Osteocyte (in vitro differentiated cells): ENCODE measurements at regions not wholly inside any gene's neighbourhood (a gene's known extent, or its start where the extent isn't known, plus 50 kb on each side); places are given as distances from the start of the nearest gene placed in this dataset.

Experiments used
- DNase-seq: peaks from one replicate; pipeline ENCODE4 v3.0.0; 2021; ENCODE audit warnings: mixed read lengths; ENCODE audit not compliant: unreplicated experiment; ENCODE audit errors: extremely low spot score
- H3K27ac Mint-ChIP-seq: one replicate; pipeline ENCODE4 v1.8.0; 2021; ENCODE audit warnings: mild to moderate bottlenecking, mixed read lengths; ENCODE audit not compliant: unreplicated experiment
- H3K27me3 Mint-ChIP-seq: one replicate; pipeline ENCODE4 v1.8.0; 2021; ENCODE audit warnings: mixed read lengths; ENCODE audit not compliant: unreplicated experiment
- H3K36me3 Mint-ChIP-seq: one replicate; pipeline ENCODE4 v1.8.0; 2021; ENCODE audit warnings: mixed read lengths; ENCODE audit not compliant: unreplicated experiment
- H3K4me1 Mint-ChIP-seq: one replicate; pipeline ENCODE4 v1.8.0; 2021; ENCODE audit warnings: mixed read lengths; ENCODE audit not compliant: unreplicated experiment
- H3K4me3 Mint-ChIP-seq: one replicate; pipeline ENCODE4 v1.8.0; 2021; ENCODE audit warnings: mild to moderate bottlenecking, moderate library complexity, mixed read lengths; ENCODE audit not compliant: unreplicated experiment
- H3K9me3 Mint-ChIP-seq: one replicate; pipeline ENCODE4 v1.8.0; 2021; ENCODE audit warnings: mixed read lengths; ENCODE audit not compliant: unreplicated experiment
- TF ChIP-seq, protein P1 (sequence below): fragments of 200-600 bp; sonication (generic); IDR thresholded peaks from 2 replicates; pipeline ENCODE4 v1.5.0; 2021; ENCODE audit warnings: antibody characterized with exemption, mild to moderate bottlenecking, moderate library complexity

DNA sequence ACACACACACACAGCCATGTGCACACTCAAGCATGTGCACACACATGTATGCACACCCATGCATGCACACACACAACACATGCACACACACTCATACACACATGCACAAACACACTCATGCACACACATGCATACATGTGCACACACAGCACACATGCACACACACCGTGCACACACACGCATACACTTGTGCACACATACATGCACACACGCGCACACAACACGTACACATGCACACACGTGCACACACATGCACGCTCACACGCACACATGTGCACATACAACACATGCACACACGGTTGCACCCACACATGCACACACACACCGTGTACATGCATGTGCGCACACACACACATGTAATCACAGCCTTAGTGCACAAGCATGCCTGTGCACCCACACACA, 230.4 kb upstream of the GSE1 start:
- TF ChIP-seq, protein P1, sequence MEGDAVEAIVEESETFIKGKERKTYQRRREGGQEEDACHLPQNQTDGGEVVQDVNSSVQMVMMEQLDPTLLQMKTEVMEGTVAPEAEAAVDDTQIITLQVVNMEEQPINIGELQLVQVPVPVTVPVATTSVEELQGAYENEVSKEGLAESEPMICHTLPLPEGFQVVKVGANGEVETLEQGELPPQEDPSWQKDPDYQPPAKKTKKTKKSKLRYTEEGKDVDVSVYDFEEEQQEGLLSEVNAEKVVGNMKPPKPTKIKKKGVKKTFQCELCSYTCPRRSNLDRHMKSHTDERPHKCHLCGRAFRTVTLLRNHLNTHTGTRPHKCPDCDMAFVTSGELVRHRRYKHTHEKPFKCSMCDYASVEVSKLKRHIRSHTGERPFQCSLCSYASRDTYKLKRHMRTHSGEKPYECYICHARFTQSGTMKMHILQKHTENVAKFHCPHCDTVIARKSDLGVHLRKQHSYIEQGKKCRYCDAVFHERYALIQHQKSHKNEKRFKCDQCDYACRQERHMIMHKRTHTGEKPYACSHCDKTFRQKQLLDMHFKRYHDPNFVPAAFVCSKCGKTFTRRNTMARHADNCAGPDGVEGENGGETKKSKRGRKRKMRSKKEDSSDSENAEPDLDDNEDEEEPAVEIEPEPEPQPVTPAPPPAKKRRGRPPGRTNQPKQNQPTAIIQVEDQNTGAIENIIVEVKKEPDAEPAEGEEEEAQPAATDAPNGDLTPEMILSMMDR = no peak
- H3K27ac Mint-ChIP-seq = no peak overlapping the region
- no peaks in the 10 kb centered on the region for H3K36me3 Mint-ChIP-seq
- peaks cover 9% of the 10 kb centered on the region for H3K4me1 Mint-ChIP-seq
- H3K27me3 Mint-ChIP-seq = no peaks in the 10 kb centered on the region
- H3K9me3 Mint-ChIP-seq = no peaks in the 10 kb centered on the region
- DNase-seq = no peak
- H3K4me3 Mint-ChIP-seq = no peak overlapping the region

DNA sequence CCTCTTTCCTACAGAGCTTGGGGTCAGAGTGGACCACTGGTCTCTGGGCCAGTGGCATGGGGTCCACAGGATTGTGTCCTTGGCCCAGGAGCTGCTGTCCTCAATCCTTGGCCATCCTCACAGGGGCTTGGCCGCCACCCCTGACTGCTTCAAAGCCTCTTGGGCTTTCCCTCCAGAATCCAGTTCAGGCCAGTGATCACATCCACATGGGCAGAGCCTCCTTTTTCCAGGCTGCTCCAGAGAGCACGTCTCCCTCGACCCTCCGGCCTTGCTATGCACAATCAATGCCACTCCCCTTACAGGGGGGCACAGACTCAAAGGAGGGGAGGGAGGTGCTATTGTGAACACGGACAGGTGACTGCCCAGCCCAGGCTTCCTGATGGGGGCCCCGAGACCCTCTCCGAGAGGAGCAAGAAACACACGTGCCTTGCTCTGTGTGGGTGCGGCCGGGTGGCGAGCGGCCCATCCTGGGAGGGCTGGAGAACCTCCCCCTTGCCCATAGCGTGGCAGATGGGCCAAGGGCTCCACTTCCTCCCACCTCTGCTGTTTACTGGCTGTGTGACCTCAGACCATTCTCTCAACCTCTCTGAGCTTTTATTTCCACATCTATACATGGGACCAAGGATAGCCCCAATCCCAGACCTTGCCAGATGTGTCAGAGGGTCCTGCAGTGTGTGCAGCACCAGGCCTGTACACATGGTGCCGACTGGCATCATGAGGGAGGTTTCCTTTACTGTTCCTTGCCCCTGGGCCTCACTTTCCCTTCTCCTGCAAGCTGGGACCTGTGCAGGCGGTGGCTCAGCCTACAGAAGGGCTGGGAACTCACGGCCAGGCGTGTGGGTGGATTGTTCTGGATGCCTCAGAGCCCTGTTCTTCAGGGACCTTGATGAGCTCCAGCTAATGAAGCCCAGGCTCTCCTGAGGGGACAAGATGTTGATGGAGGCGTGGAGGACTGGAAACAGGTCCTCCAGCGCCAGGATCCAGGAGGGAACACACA, 229.0 kb upstream of the GSE1 start:
- Mint-ChIP-seq H3K4me3 (no peak overlapping the region), H3K27me3 (no peaks in the 10 kb centered on the region), H3K36me3 (no peaks in the 10 kb centered on the region), H3K27ac (no peak overlapping the region), H3K9me3 (no peaks in the 10 kb centered on the region), H3K4me1 (peaks cover 7% of the 10 kb centered on the region)
- TF ChIP-seq, protein P1 = no peak
- no peak for DNase-seq

DNA sequence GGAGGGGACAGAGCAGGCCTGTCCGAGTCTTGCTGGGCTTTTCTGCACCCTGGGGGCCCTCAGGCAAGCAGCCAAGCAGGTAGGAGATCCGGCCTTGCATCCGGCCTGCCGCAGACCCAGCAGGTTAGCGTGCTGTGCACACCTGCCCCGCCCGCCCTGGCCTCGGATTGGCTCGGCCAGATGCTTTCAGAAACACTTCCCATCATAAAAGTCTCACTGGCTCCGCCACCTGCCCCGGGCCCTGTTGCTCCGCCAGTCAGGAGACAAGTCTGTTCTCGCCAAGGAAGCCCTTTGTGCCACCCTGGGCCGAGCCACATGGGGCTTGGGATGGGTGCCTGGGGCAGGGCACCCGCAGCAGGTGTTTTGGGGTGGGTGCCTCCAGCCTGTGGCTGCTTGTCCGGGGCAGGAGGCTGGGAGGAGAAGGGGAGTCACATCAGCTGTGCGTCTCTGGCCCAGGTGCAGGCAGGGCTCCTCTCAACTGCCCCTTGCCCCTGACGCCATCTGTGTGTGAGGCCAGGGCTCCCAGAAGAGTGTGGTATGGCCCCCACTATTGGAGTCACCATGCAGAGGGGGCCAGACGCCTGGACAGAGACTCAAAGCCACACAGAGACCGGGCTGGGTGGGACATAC, 228.2 kb upstream of the GSE1 start:
- Mint-ChIP-seq H3K27me3 (no peaks in the 10 kb centered on the region), H3K36me3 (no peaks in the 10 kb centered on the region), H3K4me3 (no peak overlapping the region), H3K4me1 (peaks cover 7% of the 10 kb centered on the region), H3K9me3 (no peaks in the 10 kb centered on the region), H3K27ac (no peak overlapping the region)
- TF ChIP-seq, protein P1 = no peak
- no peak for DNase-seq

DNA sequence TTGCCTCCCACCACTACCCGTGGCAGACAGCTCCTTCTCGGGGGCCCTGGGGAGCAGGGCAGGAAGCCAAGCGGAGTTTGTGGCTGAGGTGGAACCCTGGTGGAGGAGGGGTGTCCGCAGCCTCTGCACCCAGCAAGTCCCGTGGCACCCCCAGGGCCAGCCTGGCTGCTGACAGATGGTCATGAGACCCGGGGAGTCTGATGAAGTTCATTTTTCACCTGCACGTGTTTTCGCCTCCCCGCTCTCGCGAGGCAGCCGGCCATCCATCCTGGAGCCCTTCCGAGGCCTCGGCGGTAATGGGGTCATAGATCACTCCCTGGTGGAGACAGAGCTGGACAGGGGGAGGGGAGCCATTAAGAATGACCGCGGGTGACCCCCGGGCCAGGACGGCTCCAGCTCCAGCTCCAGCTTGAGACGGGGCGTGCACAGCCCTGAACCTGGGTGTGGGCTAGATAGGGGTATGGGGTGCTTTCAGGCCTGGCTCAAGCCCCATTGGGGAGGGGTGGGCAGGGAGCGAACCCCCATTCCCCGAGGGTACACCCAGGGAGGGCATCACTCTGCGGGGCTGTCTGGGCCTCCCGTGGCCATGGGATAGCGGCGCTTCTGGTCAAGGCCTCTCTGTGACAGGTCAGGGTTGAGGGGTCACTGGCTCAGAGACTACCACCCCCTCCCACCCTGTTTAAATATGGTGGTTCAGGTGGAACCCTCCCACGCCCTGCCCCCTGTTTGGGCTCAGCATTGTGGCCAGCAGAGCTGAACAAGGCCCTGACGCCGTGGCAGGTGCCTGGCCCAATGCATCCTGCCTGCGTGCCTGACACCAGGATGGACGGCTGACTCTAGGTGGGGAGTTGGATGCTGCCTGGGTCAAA, 227.4 kb upstream of the GSE1 start:
- no peak overlapping the region for H3K4me3 Mint-ChIP-seq
- H3K27ac Mint-ChIP-seq = no peak overlapping the region
- H3K4me1 Mint-ChIP-seq = peaks cover 8% of the 10 kb centered on the region
- no peaks in the 10 kb centered on the region for H3K9me3 Mint-ChIP-seq
- H3K27me3 Mint-ChIP-seq = no peaks in the 10 kb centered on the region
- TF ChIP-seq, protein P1 = no peak
- DNase-seq = no peak
- H3K36me3 Mint-ChIP-seq = no peaks in the 10 kb centered on the region
